Bronchial epithelial cell (primary cell): ENCODE measurements at regions not wholly inside any gene's neighbourhood (a gene's known extent, or its start where the extent isn't known, plus 50 kb on each side); places are given as distances from the start of the nearest gene placed in this dataset.

ENCODE experiments used
- DNase-seq: peaks from one replicate; pipeline ENCODE4 v3.0.0-alpha.2; 2010; ENCODE audit warnings: low read depth
- FAIRE-seq: peaks from 2 replicates; lab custom pipeline; 2011; peaks lifted over from hg19 to GRCh38; lab: Jason Lieb, UNC
- H3K27me3 ChIP-seq: 2 replicates; pipeline ENCODE4 v1.5.1; 2011; ENCODE audit warnings: low read length; ENCODE audit not compliant: control insufficient read depth, insufficient read depth
- H3K36me3 ChIP-seq: 2 replicates; pipeline ENCODE4 v1.5.1; 2011; ENCODE audit warnings: low read length; ENCODE audit not compliant: control insufficient read depth, insufficient read depth
- H3K4me3 ChIP-seq: 2 replicates; pipeline ENCODE4 v1.5.1; 2011; ENCODE audit warnings: mild to moderate bottlenecking, low read depth, low read length, control low read depth
- CTCF ChIP-seq: IDR thresholded peaks from 2 replicates; pipeline ENCODE4 v1.5.1; 2011; ENCODE audit warnings: mild to moderate bottlenecking, moderate library complexity, low read length, control low read depth, inconsistent platforms; ENCODE audit not compliant: insufficient read depth, severe bottlenecking

DNA sequence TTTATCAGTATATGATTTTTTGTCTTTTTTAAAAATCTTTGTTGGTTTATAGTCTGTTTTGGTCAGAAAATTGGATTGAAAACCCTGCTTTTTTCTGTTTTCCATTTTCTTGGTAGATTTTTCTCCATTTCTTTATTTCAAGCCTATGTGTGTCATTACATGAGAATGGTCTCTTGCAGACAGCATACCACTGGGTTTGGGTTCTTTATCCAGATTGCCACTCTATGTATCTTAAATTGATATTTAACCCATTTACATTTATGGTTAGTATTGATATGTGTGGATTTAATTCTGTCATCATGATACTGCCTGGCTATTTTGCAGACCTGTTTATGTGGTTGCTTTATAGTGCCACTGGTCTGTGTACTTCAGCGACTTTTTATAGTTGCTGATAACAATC, 239.9 kb upstream of the NDST4 start:
- H3K4me3 ChIP-seq, result no peak overlapping the region
- DNase-seq, result no peak
- no peak for FAIRE-seq
- no peaks in the 10 kb centered on the region for H3K36me3 ChIP-seq
- no peaks in the 10 kb centered on the region for H3K27me3 ChIP-seq
- TF ChIP-seq CTCF, result no peak

GRCh38 chr4:115343171-115343570, 229.8 kb upstream of the NDST4 start:
- H3K4me3 ChIP-seq, result no peak overlapping the region
- no peak for TF ChIP-seq CTCF
- no peak for DNase-seq
- no peaks in the 10 kb centered on the region for H3K36me3 ChIP-seq
- no peaks in the 10 kb centered on the region for H3K27me3 ChIP-seq
- no peak for FAIRE-seq

DNA sequence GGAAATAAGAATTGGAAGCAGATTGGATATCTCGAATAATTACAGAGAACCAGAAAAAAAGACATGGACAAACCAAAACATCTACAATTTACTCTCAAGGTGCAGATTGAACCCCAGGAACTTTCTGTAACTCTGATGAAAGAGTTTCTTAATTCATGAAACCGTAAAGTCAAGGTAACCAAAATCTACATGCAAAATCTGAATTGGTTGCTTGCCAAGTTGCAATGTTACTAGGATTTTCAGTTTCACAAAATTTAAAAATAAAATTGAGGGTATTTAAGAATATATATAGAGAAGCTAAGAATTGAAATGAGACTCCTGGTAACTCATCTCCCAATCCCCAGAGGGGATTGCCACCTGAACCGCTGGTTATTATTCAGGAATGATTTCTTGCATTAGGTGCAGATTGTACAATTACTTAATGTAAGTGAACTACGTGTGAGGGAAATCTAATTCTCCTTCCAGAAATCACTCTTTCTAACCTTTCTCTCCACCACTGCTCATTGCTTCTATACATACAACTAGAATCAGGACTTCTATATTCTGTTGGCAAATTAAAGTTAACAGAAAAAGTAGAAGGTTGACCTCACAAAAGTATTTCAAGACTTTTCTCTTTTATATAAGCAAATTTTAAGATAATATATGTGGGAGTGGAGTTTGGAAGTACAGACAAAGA, 221.5 kb upstream of the NDST4 start:
- H3K36me3 ChIP-seq, result no peaks in the 10 kb centered on the region
- FAIRE-seq (no peak), DNase-seq (no peak)
- no peaks in the 10 kb centered on the region for H3K27me3 ChIP-seq
- no peak for TF ChIP-seq CTCF
- no peak overlapping the region for H3K4me3 ChIP-seq

DNA sequence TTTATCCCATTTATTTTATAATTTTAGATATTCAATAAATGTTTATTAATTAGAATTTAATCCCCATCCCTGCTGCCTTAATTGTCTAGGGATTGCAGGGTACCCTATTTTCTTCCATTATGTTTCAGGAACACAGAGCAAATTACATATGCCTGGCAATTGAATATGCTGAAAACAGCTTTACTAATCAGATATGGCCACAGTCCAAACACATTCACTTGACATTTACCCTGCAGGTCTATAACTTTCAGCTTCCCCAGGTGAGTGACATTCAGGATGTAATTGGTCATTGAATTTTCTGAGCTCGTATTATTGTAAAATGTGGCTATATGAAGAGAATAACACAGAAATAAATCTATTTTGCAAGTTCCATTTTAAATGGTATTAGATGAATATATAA, 218.7 kb upstream of the NDST4 start:
- FAIRE-seq (no peak), DNase-seq (no peak)
- Histone ChIP-seq H3K36me3 (no peaks in the 10 kb centered on the region), H3K4me3 (no peak overlapping the region), H3K27me3 (no peaks in the 10 kb centered on the region)
- no peak for TF ChIP-seq CTCF

DNA sequence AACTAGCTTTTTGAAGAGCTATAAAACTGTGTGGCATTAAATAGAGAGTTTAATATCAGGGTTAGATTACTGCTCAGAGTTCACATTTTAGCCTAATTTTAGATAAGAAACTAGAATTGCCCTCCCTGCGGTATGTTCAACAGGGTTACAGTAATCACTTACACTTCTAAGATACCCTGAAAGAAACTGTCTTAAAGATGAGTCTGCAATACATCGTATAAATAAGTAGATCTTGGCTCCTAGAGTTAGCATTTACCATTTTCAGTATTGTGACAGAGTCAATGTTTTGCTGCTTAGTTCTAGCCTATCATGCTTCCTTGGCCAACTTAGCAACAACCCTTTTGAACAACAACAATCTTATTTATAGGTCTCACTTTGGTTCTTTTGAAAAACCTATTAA, 217.8 kb upstream of the NDST4 start:
- no peaks in the 10 kb centered on the region for H3K27me3 ChIP-seq
- FAIRE-seq (no peak), DNase-seq (no peak)
- no peak for TF ChIP-seq CTCF
- H3K4me3 ChIP-seq, result no peak overlapping the region
- H3K36me3 ChIP-seq, result no peaks in the 10 kb centered on the region

DNA sequence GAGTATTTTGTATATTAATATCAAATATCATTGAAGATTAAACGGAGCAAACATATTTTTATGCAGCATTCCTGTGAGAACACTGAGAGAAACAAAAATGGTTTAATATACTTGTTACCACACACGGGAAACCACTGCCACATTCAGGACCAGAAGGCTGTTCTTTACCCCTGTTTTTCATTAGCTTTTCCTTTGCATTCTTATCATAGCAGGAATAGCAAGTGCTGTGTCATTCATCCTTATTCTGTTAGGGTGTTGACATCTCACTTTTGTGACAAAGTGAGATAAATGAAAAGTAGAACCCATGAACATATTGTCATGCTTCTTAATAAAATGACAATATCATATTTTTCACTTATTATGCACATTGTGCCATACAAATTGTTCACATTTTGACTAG, 212.4 kb upstream of the NDST4 start:
- DNase-seq, result no peak
- no peaks in the 10 kb centered on the region for H3K27me3 ChIP-seq
- FAIRE-seq, result no peak
- no peak for TF ChIP-seq CTCF
- H3K4me3 ChIP-seq, result no peak overlapping the region
- H3K36me3 ChIP-seq, result no peaks in the 10 kb centered on the region
